GM12873 (cell line): ENCODE measurements at regions not wholly inside any gene's neighbourhood (a gene's known extent, or its start where the extent isn't known, plus 50 kb on each side); places are given as distances from the start of the nearest gene placed in this dataset.

Experiments
- TF ChIP-seq, protein P1 (sequence below): IDR thresholded peaks from 2 replicates; pipeline ENCODE4 v1.5.1; 2012; ENCODE audit warnings: low read depth, mild to moderate bottlenecking, moderate library complexity, low read length, control low read depth; ENCODE audit not compliant: insufficient read depth; ENCODE audit errors: missing control alignments

GRCh38 chr16:81148277-81148676 lies 52.1 kb upstream of the GCSH start:
- TF ChIP-seq, protein P1, sequence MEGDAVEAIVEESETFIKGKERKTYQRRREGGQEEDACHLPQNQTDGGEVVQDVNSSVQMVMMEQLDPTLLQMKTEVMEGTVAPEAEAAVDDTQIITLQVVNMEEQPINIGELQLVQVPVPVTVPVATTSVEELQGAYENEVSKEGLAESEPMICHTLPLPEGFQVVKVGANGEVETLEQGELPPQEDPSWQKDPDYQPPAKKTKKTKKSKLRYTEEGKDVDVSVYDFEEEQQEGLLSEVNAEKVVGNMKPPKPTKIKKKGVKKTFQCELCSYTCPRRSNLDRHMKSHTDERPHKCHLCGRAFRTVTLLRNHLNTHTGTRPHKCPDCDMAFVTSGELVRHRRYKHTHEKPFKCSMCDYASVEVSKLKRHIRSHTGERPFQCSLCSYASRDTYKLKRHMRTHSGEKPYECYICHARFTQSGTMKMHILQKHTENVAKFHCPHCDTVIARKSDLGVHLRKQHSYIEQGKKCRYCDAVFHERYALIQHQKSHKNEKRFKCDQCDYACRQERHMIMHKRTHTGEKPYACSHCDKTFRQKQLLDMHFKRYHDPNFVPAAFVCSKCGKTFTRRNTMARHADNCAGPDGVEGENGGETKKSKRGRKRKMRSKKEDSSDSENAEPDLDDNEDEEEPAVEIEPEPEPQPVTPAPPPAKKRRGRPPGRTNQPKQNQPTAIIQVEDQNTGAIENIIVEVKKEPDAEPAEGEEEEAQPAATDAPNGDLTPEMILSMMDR: no peak
